ENCODE measurements at regions not wholly inside any gene's neighbourhood (a gene's known extent, or its start where the extent isn't known, plus 50 kb on each side); places are given as distances from the start of the nearest gene placed in this dataset.

DNA sequence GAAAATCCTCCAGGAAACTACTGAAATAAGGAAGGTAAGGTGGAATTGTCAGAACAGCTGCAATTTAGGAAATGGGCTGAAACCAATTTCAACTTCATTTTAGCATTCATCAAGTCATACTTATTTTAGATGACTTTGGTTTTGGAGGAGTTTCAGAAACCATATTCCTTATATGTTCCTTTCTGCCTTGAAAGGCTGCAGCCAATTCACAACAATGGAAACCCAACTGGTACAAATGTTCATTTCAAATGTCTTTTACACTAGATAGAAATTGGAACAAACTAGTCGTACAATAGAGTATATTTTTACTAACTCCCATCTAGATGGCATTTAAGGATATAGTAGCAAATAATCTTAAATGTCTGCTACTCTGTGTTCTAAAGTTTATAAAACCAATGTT, 82.6 kb upstream of the ANKH start:
- Histone ChIP-seq H2BK5ac (ENCODE audit: low read depth, low read length, poor library complexity) (no peak overlapping the region), H4K91ac (ENCODE audit: low read depth, low read length) (no peak overlapping the region), H3K4me2 (ENCODE audit: low read length) (no peak overlapping the region), H3K9ac (ENCODE audit: low read length) (no peak overlapping the region), H4K12ac (ENCODE audit: low read depth, low read length) (no peak overlapping the region), H3K18ac (ENCODE audit: low read length) (no peak overlapping the region), H3K79me1 (ENCODE audit: low read length) (peaks cover 30% of the 10 kb centered on the region), H3K79me2 (ENCODE audit: control insufficient read depth, insufficient read depth, low read length, poor library complexity) (no peaks in the 10 kb centered on the region), H3K4me1 (ENCODE audit: control insufficient read depth in 1 of 2, insufficient read depth in 2 of 2, low read length in 2 of 2) (peaks cover 10 to 21% of the 10 kb centered on the region in 2 experiments), H3K36me3 (ENCODE audit: control insufficient read depth in 1 of 2, insufficient read depth in 2 of 2, low read length in 2 of 2) (no peaks in the 10 kb centered on the region), H3K4ac (ENCODE audit: low read depth, low read length) (no peak overlapping the region), H2AFZ (ENCODE audit: insufficient read depth, low read length, poor library complexity) (no peak overlapping the region), H3K4me3 (ENCODE audit: low read depth, low read length) (no peak overlapping the region), H3K27ac (ENCODE audit: low read depth, low read length) (peak overlapping the region; percentile 94), H3K14ac (ENCODE audit: low read length) (no peak overlapping the region), H3K9me3 (ENCODE audit: insufficient read depth, low read depth, low read length) (no peaks in the 10 kb centered on the region), H3K23ac (ENCODE audit: low read length) (no peak overlapping the region), H4K8ac (ENCODE audit: low read depth, low read length) (no peak overlapping the region), H3K27me3 (ENCODE audit: insufficient read depth, low read length) (no peaks in the 10 kb centered on the region), H2AK5ac (ENCODE audit: low read length) (no peak overlapping the region), H2BK12ac (ENCODE audit: low read length) (no peak overlapping the region), H2BK120ac (ENCODE audit: insufficient read depth, low read length, poor library complexity) (no peak overlapping the region)
- no peak for DNase-seq
- no CpG with 5 or more reads among the region's 1 CpG for WGBS (ENCODE audit: extremely low coverage, insufficient coverage, insufficient read length)

GRCh38 chr5:14953075-14953607, 81.6 kb upstream of the ANKH start:
- Histone ChIP-seq H2AFZ (ENCODE audit: insufficient read depth, low read length, poor library complexity) (no peak overlapping the region), H2AK5ac (ENCODE audit: low read length) (no peak overlapping the region), H4K91ac (ENCODE audit: low read depth, low read length) (no peak overlapping the region), H2BK5ac (ENCODE audit: low read depth, low read length, poor library complexity) (peak overlapping the region; percentile 89), H3K79me1 (ENCODE audit: low read length) (peaks cover 30% of the 10 kb centered on the region), H3K36me3 (ENCODE audit: control insufficient read depth in 1 of 2, insufficient read depth in 2 of 2, low read length in 2 of 2) (no peaks in the 10 kb centered on the region), H3K79me2 (ENCODE audit: control insufficient read depth, insufficient read depth, low read length, poor library complexity) (no peaks in the 10 kb centered on the region), H3K4me1 (ENCODE audit: control insufficient read depth in 1 of 2, insufficient read depth in 2 of 2, low read length in 2 of 2) (peaks cover 10 to 21% of the 10 kb centered on the region in 2 experiments), H3K27me3 (ENCODE audit: insufficient read depth, low read length) (no peaks in the 10 kb centered on the region), H3K27ac (ENCODE audit: low read depth, low read length) (peak overlapping the region; percentile 94), H2BK120ac (ENCODE audit: insufficient read depth, low read length, poor library complexity) (no peak overlapping the region), H3K23ac (ENCODE audit: low read length) (no peak overlapping the region), H3K9me3 (ENCODE audit: insufficient read depth, low read depth, low read length) (no peaks in the 10 kb centered on the region), H3K4me2 (ENCODE audit: low read length) (peak overlapping the region; percentile 15), H3K18ac (ENCODE audit: low read length) (no peak overlapping the region), H2BK12ac (ENCODE audit: low read length) (no peak overlapping the region), H3K9ac (ENCODE audit: low read length) (no peak overlapping the region), H3K4ac (ENCODE audit: low read depth, low read length) (no peak overlapping the region), H4K8ac (ENCODE audit: low read depth, low read length) (no peak overlapping the region), H3K14ac (ENCODE audit: low read length) (no peak overlapping the region), H4K12ac (ENCODE audit: low read depth, low read length) (no peak overlapping the region), H3K4me3 (ENCODE audit: low read depth, low read length) (no peak overlapping the region)
- DNase-seq: no peak
- WGBS (ENCODE audit: extremely low coverage, insufficient coverage, insufficient read length): no CpG with 5 or more reads among the region's 8 CpGs

GRCh38 chr5:14948383-14948782, 76.8 kb upstream of the ANKH start:
- H2BK120ac ChIP-seq (ENCODE audit: insufficient read depth, low read length, poor library complexity): no peak overlapping the region
- H3K9ac ChIP-seq (ENCODE audit: low read length): no peak overlapping the region
- H3K23ac ChIP-seq (ENCODE audit: low read length): no peak overlapping the region
- peaks cover 7 to 9% of the 10 kb centered on the region in 2 experiments for H3K4me1 ChIP-seq (ENCODE audit: control insufficient read depth in 1 of 2, insufficient read depth in 2 of 2, low read length in 2 of 2)
- no peaks in the 10 kb centered on the region for H3K9me3 ChIP-seq (ENCODE audit: insufficient read depth, low read depth, low read length)
- H4K12ac ChIP-seq (ENCODE audit: low read depth, low read length): no peak overlapping the region
- DNase-seq: no peak
- no peaks in the 10 kb centered on the region for H3K36me3 ChIP-seq (ENCODE audit: control insufficient read depth in 1 of 2, insufficient read depth in 2 of 2, low read length in 2 of 2)
- no CpG with 5 or more reads among the region's 4 CpGs for WGBS (ENCODE audit: extremely low coverage, insufficient coverage, insufficient read length)
- no peak overlapping the region for H2AK5ac ChIP-seq (ENCODE audit: low read length)
- H3K4ac ChIP-seq (ENCODE audit: low read depth, low read length): no peak overlapping the region
- H4K91ac ChIP-seq (ENCODE audit: low read depth, low read length): no peak overlapping the region
- no peak overlapping the region for H4K8ac ChIP-seq (ENCODE audit: low read depth, low read length)
- H2BK12ac ChIP-seq (ENCODE audit: low read length): no peak overlapping the region
- H3K4me2 ChIP-seq (ENCODE audit: low read length): no peak overlapping the region
- no peak overlapping the region for H3K27ac ChIP-seq (ENCODE audit: low read depth, low read length)
- H2BK5ac ChIP-seq (ENCODE audit: low read depth, low read length, poor library complexity): no peak overlapping the region
- no peak overlapping the region for H2AFZ ChIP-seq (ENCODE audit: insufficient read depth, low read length, poor library complexity)
- no peak overlapping the region for H3K4me3 ChIP-seq (ENCODE audit: low read depth, low read length)
- no peak overlapping the region for H3K18ac ChIP-seq (ENCODE audit: low read length)
- H3K14ac ChIP-seq (ENCODE audit: low read length): no peak overlapping the region
- no peaks in the 10 kb centered on the region for H3K27me3 ChIP-seq (ENCODE audit: insufficient read depth, low read length)
- no peaks in the 10 kb centered on the region for H3K79me2 ChIP-seq (ENCODE audit: control insufficient read depth, insufficient read depth, low read length, poor library complexity)
- H3K79me1 ChIP-seq (ENCODE audit: low read length): peaks cover 13% of the 10 kb centered on the region

DNA sequence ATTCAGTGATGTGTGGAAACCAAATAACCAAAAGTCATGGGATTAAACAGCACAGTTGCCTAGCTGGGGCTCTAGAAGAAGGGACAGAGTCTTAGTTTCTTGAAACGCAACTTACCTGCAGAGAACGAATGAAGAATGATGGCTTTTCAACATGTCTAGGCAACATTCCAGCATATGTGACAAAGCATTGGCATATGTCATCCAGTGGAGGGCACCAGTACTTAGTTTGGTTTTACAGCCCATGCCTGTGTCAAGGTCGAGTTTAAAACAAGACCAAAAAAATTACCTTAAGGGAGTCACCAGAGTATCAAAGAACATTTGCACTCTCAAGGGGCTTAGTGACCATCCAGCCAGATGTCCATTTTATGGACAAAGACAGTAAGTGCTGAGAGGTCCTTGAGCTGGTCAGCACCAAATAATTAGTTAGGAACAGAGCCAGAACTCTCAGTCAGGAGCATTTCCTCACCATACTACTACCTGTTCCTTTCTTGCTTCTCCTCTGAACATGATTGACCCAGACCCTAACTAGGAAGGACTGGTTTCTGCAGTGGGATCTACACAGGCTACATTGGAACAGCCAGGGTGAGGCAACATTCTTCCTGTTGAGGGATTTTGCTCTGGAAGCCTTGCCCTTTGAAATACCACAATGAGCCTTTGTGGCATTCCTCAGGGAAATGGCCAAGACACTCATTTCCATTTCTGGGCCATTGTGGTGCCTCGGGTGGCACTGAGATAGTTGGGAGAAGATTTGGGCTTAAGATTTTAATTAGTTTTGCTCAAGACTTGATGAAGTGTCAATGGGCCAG, 75.4 kb upstream of the ANKH start:
- no peak overlapping the region for H2BK5ac ChIP-seq (ENCODE audit: low read depth, low read length, poor library complexity)
- WGBS (ENCODE audit: extremely low coverage, insufficient coverage, insufficient read length): no CpG with 5 or more reads among the region's 4 CpGs
- H3K36me3 ChIP-seq (ENCODE audit: control insufficient read depth in 1 of 2, insufficient read depth in 2 of 2, low read length in 2 of 2): no peaks in the 10 kb centered on the region

More for the DNA sequence above, 75.4 kb upstream of the ANKH start:
- peak; percentile 15 to 70 for DNase-seq
- Histone ChIP-seq H3K9me3 (ENCODE audit: insufficient read depth, low read depth, low read length) (no peaks in the 10 kb centered on the region), H2AK5ac (ENCODE audit: low read length) (no peak overlapping the region), H2BK120ac (ENCODE audit: insufficient read depth, low read length, poor library complexity) (no peak overlapping the region), H3K27ac (ENCODE audit: low read depth, low read length) (no peak overlapping the region), H2AFZ (ENCODE audit: insufficient read depth, low read length, poor library complexity) (no peak overlapping the region), H3K27me3 (ENCODE audit: insufficient read depth, low read length) (no peaks in the 10 kb centered on the region), H3K14ac (ENCODE audit: low read length) (no peak overlapping the region), H3K79me2 (ENCODE audit: control insufficient read depth, insufficient read depth, low read length, poor library complexity) (no peaks in the 10 kb centered on the region), H3K79me1 (ENCODE audit: low read length) (peaks cover 6% of the 10 kb centered on the region), H3K4me2 (ENCODE audit: low read length) (peak overlapping the region; percentile 23), H3K9ac (ENCODE audit: low read length) (no peak overlapping the region), H3K4ac (ENCODE audit: low read depth, low read length) (no peak overlapping the region), H3K18ac (ENCODE audit: low read length) (no peak overlapping the region), H3K4me1 (ENCODE audit: control insufficient read depth in 1 of 2, insufficient read depth in 2 of 2, low read length in 2 of 2) (peaks cover 4 to 7% of the 10 kb centered on the region in 2 experiments), H4K91ac (ENCODE audit: low read depth, low read length) (peak overlapping the region; percentile 16), H3K23ac (ENCODE audit: low read length) (no peak overlapping the region), H2BK12ac (ENCODE audit: low read length) (peak overlapping the region; percentile 62), H4K12ac (ENCODE audit: low read depth, low read length) (no peak overlapping the region), H3K4me3 (ENCODE audit: low read depth, low read length) (no peak overlapping the region), H4K8ac (ENCODE audit: low read depth, low read length) (no peak overlapping the region)
